ENCODE measurements at regions not wholly inside any gene's neighbourhood (a gene's known extent, or its start where the extent isn't known, plus 50 kb on each side); places are given as distances from the start of the nearest gene placed in this dataset.

GRCh38 chr18:43442571-43442970 is 165.3 kb upstream of the SYT4 start:
- no peak for TF ChIP-seq CTCF (IDR thresholded peaks at IDR 0.05)
- no peak for TF ChIP-seq POLR2A (IDR thresholded peaks at IDR 0.05)
